Common myeloid progenitor, CD34-positive (primary cell): ENCODE measurements at regions not wholly inside any gene's neighbourhood (a gene's known extent, or its start where the extent isn't known, plus 50 kb on each side); places are given as distances from the start of the nearest gene placed in this dataset.

Source experiments
- CTCF ChIA-PET: fragments of 350-600 bp; sonication (Branson Sonifier 250); formaldehyde crosslinking; loops from one replicate; lab custom pipeline; 2021; ENCODE audit warnings: antibody characterized with exemption; lab: Charles Lee
- POLR2A ChIA-PET: fragments of 350-600 bp; sonication (Branson Sonifier 250); formaldehyde crosslinking; loops from one replicate; lab custom pipeline; 2021; ENCODE audit warnings: antibody characterized with exemption; lab: Charles Lee
- DNase-seq, 3 donors: peaks; one replicate each; pipeline versions ENCODE4 v3.0.0 to v3.0.0-alpha.2; 2013
- H3K27ac ChIP-seq, 2 experiments: 1 replicate in 1 of 2; 2 replicates in 1 of 2; pipeline ENCODE4 v1.7.0; 2013; ENCODE audit warnings: inconsistent platforms in 2 of 2, low read length in 2 of 2, mild to moderate bottlenecking in 2 of 2, low read depth in 1 of 2, moderate library complexity in 1 of 2; ENCODE audit not compliant: severe bottlenecking in 2 of 2, insufficient read depth in 1 of 2, poor library complexity in 1 of 2
- H3K27me3 ChIP-seq, 5 experiments: replicated peaks in 2 of 5; 1 replicate in 3 of 5; 2 replicates in 2 of 5; pipeline versions ENCODE4 v1.6.1 to v1.7.0; 2013; ENCODE audit warnings: low read length in 4 of 5, mild to moderate bottlenecking in 2 of 5, moderate library complexity in 2 of 5, inconsistent platforms in 1 of 5; ENCODE audit not compliant: insufficient read depth in 5 of 5, control insufficient read depth in 4 of 5
- H3K36me3 ChIP-seq, 4 experiments: 1 replicate in 2 of 4; 2 replicates in 2 of 4; pipeline versions ENCODE4 v1.6.1 to v1.7.0; 2013; ENCODE audit warnings: low read length in 3 of 4, control low read depth in 1 of 4, mild to moderate bottlenecking in 1 of 4; ENCODE audit not compliant: control insufficient read depth in 4 of 4, insufficient read depth in 4 of 4
- H3K4me1 ChIP-seq, 4 experiments: 1 replicate in 3 of 4; 2 replicates in 1 of 4; pipeline versions ENCODE4 v1.6.1 to v1.7.1; 2013; ENCODE audit warnings: low read length in 3 of 4, mild to moderate bottlenecking in 3 of 4, control low read depth in 1 of 4, inconsistent platforms in 1 of 4, moderate library complexity in 1 of 4; ENCODE audit not compliant: control insufficient read depth in 4 of 4, insufficient read depth in 4 of 4; ENCODE audit errors: control extremely low read depth in 1 of 4
- H3K4me3 ChIP-seq, 7 experiments: 1 replicate in 4 of 7; 2 replicates in 3 of 7; pipeline versions ENCODE4 v1.5.1 to v1.7.0; 2013; ENCODE audit warnings: mild to moderate bottlenecking in 7 of 7, low read length in 6 of 7, moderate library complexity in 6 of 7, inconsistent platforms in 2 of 7, low read depth in 2 of 7, control low read depth in 1 of 7; ENCODE audit not compliant: insufficient read depth in 4 of 7, control insufficient read depth in 1 of 7; ENCODE audit errors: extremely low read depth in 1 of 7
- H3K9me3 ChIP-seq, 5 experiments: 1 replicate in 4 of 5; 2 replicates in 1 of 5; pipeline versions ENCODE4 v1.6.1 to v1.7.1; 2013; ENCODE audit warnings: low read length in 4 of 5, mild to moderate bottlenecking in 2 of 5, inconsistent platforms in 1 of 5, low read depth in 1 of 5, moderate library complexity in 1 of 5; ENCODE audit not compliant: control insufficient read depth in 4 of 5, insufficient read depth in 2 of 5; ENCODE audit errors: control extremely low read depth in 1 of 5
- WGBS: methylation state at CpG from one replicate; pipeline ENCODE4 v1.1.5; 2013; ENCODE audit not compliant: insufficient coverage; 5-methylcytosine and 5-hydroxymethylcytosine counted together

GRCh38 chr3:16658004-16658924 is 53.0 kb upstream of the DAZL start:
- 75% methylated on average over 6 of the region's 8 CpGs for WGBS
- H3K4me1 ChIP-seq: no peaks in the 10 kb centered on the region
- no peaks in the 10 kb centered on the region for H3K27me3 ChIP-seq
- peaks cover 0 to 2% (median 0%) of the 10 kb centered on the region in 5 experiments for H3K9me3 ChIP-seq
- CTCF ChIA-PET: interaction anchor here (1.5 kb wide), 1 partner anchor 37 kb away, joined by 3 read pairs; no protein-coding TSS in a partner anchor
- no peak overlapping the region for H3K27ac ChIP-seq
- DNase-seq: no peak
- H3K36me3 ChIP-seq: no peaks in the 10 kb centered on the region
- H3K4me3 ChIP-seq: no peak overlapping the region
- POLR2A ChIA-PET: no interaction called here

- ChIA-PET CTCF (no interaction called here), POLR2A (no interaction called here)
- Histone ChIP-seq H3K4me1 (no peaks in the 10 kb centered on the region), H3K27me3 (peaks cover 0 to 2% (median 0%) of the 10 kb centered on the region in 5 experiments), H3K27ac (no peak overlapping the region), H3K36me3 (no peaks in the 10 kb centered on the region), H3K9me3 (peaks cover 0 to 2% (median 0%) of the 10 kb centered on the region in 5 experiments), H3K4me3 (no peak overlapping the region)
- DNase-seq: no peak
- WGBS: no CpG with 5 or more reads among the region's 3 CpGs
Measured at GRCh38 chr3:16658925-16659793, 53.9 kb upstream of the DAZL start.

- no peaks in the 10 kb centered on the region for H3K36me3 ChIP-seq
- no peak overlapping the region for H3K4me3 ChIP-seq
- no peak for DNase-seq
- H3K9me3 ChIP-seq: peaks cover 0 to 2% (median 0%) of the 10 kb centered on the region in 5 experiments
- peaks cover 0 to 2% (median 0%) of the 10 kb centered on the region in 5 experiments for H3K27me3 ChIP-seq
- 91% methylated on average over 8 of the region's 8 CpGs for WGBS
- CTCF ChIA-PET: interaction anchor here (1.1 kb wide), 1 partner anchor 19 kb away, joined by 3 read pairs; no protein-coding TSS in a partner anchor
- H3K4me1 ChIP-seq: no peaks in the 10 kb centered on the region
- no peak overlapping the region for H3K27ac ChIP-seq
- POLR2A ChIA-PET: no interaction called here
Measured at GRCh38 chr3:16663854-16664712, 58.9 kb upstream of the DAZL start.

- Histone ChIP-seq H3K36me3 (no peaks in the 10 kb centered on the region), H3K4me3 (no peak overlapping the region), H3K9me3 (peaks cover 0 to 2% (median 0%) of the 10 kb centered on the region in 5 experiments), H3K27me3 (peaks cover 0 to 2% (median 0%) of the 10 kb centered on the region in 5 experiments), H3K27ac (no peak overlapping the region), H3K4me1 (no peaks in the 10 kb centered on the region)
- POLR2A ChIA-PET: no interaction called here
- WGBS: 92% methylated on average over 5 of the region's 6 CpGs
- DNase-seq: no peak
- CTCF ChIA-PET: interaction anchor here (1.1 kb wide), 1 partner anchor 20 kb away, joined by 3 read pairs; no protein-coding TSS in a partner anchor
Measured at GRCh38 chr3:16665282-16665741, 60.1 kb upstream of the DAZL start.

- CTCF ChIA-PET: no interaction called here
- H3K4me3 ChIP-seq: no peak overlapping the region
- no peak for DNase-seq
- H3K9me3 ChIP-seq: peaks cover 0 to 2% (median 0%) of the 10 kb centered on the region in 5 experiments
- H3K4me1 ChIP-seq: no peaks in the 10 kb centered on the region
- POLR2A ChIA-PET: no interaction called here
- H3K27me3 ChIP-seq: peaks cover 0 to 2% (median 0%) of the 10 kb centered on the region in 5 experiments
- 100% methylated on average over 2 of the region's 2 CpGs for WGBS
- H3K27ac ChIP-seq: no peak overlapping the region
- H3K36me3 ChIP-seq: no peaks in the 10 kb centered on the region
Measured at GRCh38 chr3:16666206-16666605, 61.0 kb upstream of the DAZL start.

GRCh38 chr3:16667633-16668032 is 62.4 kb upstream of the DAZL start:
- peaks cover 0 to 2% (median 0%) of the 10 kb centered on the region in 5 experiments for H3K27me3 ChIP-seq
- WGBS: 91% methylated on average over 4 of the region's 4 CpGs
- H3K4me3 ChIP-seq: no peak overlapping the region
- no peak overlapping the region for H3K27ac ChIP-seq
- no peaks in the 10 kb centered on the region for H3K36me3 ChIP-seq
- no peaks in the 10 kb centered on the region for H3K9me3 ChIP-seq
- POLR2A ChIA-PET: no interaction called here
- no peak for DNase-seq
- CTCF ChIA-PET: no interaction called here
- no peaks in the 10 kb centered on the region for H3K4me1 ChIP-seq
